ENCODE measurements at regions not wholly inside any gene's neighbourhood (a gene's known extent, or its start where the extent isn't known, plus 50 kb on each side); places are given as distances from the start of the nearest gene placed in this dataset.
A peak's percentile ranks its signal among the peaks of the same experiment; 100 is the strongest.

DNA sequence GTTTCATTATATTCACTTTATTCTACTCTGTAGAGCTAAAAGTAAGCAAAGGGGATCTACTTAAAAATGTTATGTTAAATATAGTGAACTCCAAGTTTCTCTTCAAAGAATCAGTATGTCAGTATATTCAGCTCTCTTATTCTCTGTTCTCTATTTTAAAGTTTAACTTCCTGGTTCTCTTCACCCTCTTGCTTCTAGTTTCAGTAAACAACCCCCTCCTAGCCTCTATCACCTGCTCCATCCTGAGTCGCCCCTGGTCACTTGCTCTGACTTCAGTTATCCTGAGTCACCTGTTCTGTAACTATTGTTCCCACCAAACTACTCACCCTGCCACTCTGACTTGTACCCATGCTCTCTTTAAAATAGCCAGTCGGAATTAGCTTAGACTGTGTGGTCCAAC lies 180.9 kb upstream of the AADAT start:
- Histone ChIP-seq H3K4me2 (no peak overlapping the region), H3K4me1 (no peaks in the 10 kb centered on the region), H3K27ac (no peak overlapping the region), H3K9me3 (no peaks in the 10 kb centered on the region), H3K4me3 (no peak overlapping the region)
- ChIA-PET CTCF (interaction anchor here (1.0 kb wide), 1 partner anchor 11 kb away, joined by 4 read pairs; no protein-coding TSS in a partner anchor), POLR2A (no interaction called here)
- ATAC-seq: no peak
- 24% methylated on average over 2 of the region's 2 CpGs for WGBS (ENCODE audit: missing lambda C conversion rate)
- FAIRE-seq: no peak
- TF ChIP-seq, protein P1, sequence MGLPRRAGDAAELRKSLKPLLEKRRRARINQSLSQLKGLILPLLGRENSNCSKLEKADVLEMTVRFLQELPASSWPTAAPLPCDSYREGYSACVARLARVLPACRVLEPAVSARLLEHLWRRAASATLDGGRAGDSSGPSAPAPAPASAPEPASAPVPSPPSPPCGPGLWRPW (IDR thresholded peaks at IDR 0.05): no peak
- TF ChIP-seq NFE2L2 (conservative IDR thresholded peaks at IDR 0.05; ENCODE audit: low read length): no peak
- no peak for DNase-seq (ENCODE audit: low read depth in 1 of 2, low spot score in 1 of 2)

DNA sequence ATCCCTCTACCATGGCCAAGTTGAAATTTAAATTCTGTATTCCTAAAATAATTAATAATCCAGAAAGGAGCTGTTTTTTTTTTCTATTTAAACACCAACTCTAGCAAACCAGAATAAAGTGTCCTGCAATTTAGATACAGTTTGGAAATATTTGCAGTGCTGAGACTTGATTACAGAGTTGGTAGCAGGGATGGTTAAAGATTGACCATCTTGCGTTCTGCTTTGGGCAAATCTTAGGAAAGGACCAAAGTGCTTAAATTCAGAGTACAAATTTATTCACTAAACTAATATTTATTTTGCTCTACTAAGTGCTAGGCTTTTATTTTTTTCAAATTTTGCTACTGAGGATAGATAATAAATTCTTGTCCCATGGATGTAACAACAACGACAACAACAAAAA lies 180.2 kb upstream of the AADAT start:
- Histone ChIP-seq H3K9me3 (no peaks in the 10 kb centered on the region), H3K4me3 (no peak overlapping the region), H3K4me2 (no peak overlapping the region), H3K4me1 (no peaks in the 10 kb centered on the region), H3K27ac (no peak overlapping the region)
- ATAC-seq (no peak), FAIRE-seq (no peak), DNase-seq (ENCODE audit: low read depth in 1 of 2, low spot score in 1 of 2) (no peak)
- ChIA-PET CTCF (interaction anchor here (2.1 kb wide), 1 partner anchor 10 kb away, joined by 8 read pairs; no protein-coding TSS in a partner anchor), POLR2A (no interaction called here)
- TF ChIP-seq, protein P2, sequence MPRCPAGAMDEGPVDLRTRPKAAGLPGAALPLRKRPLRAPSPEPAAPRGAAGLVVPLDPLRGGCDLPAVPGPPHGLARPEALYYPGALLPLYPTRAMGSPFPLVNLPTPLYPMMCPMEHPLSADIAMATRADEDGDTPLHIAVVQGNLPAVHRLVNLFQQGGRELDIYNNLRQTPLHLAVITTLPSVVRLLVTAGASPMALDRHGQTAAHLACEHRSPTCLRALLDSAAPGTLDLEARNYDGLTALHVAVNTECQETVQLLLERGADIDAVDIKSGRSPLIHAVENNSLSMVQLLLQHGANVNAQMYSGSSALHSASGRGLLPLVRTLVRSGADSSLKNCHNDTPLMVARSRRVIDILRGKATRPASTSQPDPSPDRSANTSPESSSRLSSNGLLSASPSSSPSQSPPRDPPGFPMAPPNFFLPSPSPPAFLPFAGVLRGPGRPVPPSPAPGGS (IDR thresholded peaks at IDR 0.05): no peak
- no peak for TF ChIP-seq JUNB (IDR thresholded peaks at IDR 0.05)
- TF ChIP-seq JUN (IDR thresholded peaks at IDR 0.05): no peak
- TF ChIP-seq, protein P3, sequence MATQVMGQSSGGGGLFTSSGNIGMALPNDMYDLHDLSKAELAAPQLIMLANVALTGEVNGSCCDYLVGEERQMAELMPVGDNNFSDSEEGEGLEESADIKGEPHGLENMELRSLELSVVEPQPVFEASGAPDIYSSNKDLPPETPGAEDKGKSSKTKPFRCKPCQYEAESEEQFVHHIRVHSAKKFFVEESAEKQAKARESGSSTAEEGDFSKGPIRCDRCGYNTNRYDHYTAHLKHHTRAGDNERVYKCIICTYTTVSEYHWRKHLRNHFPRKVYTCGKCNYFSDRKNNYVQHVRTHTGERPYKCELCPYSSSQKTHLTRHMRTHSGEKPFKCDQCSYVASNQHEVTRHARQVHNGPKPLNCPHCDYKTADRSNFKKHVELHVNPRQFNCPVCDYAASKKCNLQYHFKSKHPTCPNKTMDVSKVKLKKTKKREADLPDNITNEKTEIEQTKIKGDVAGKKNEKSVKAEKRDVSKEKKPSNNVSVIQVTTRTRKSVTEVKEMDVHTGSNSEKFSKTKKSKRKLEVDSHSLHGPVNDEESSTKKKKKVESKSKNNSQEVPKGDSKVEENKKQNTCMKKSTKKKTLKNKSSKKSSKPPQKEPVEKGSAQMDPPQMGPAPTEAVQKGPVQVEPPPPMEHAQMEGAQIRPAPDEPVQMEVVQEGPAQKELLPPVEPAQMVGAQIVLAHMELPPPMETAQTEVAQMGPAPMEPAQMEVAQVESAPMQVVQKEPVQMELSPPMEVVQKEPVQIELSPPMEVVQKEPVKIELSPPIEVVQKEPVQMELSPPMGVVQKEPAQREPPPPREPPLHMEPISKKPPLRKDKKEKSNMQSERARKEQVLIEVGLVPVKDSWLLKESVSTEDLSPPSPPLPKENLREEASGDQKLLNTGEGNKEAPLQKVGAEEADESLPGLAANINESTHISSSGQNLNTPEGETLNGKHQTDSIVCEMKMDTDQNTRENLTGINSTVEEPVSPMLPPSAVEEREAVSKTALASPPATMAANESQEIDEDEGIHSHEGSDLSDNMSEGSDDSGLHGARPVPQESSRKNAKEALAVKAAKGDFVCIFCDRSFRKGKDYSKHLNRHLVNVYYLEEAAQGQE (IDR thresholded peaks at IDR 0.05): no peak
- TF ChIP-seq GATA3 (IDR thresholded peaks at IDR 0.05; ENCODE audit: borderline replicate concordance): no peak
- 43% methylated on average over 2 of the region's 2 CpGs for WGBS (ENCODE audit: missing lambda C conversion rate)

DNA sequence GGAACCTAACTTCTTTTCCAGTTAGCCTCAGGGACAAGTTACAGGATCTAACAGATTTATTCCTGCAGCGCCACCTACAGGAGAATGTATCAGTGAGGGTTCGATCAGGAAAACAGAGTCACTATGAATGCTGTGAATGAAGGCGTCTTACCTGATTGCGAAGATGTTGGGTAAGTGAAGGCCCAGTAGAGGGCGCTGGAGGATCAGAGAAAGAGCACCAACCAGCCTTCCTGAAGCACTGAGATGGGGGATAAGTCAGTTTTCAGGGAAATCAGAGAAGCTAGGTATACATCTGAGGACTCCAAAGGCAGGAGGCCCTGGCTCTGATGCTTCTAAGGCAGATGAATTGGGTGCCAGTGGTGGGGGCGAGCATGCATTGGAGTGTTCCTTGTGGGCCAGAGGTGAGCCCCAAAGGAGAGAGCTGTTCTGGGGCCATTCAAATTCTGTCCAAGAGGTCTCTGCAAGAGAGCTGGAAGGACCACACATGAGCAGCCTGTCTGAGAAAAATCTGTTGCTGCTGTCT lies 169.9 kb upstream of the AADAT start:
- ATAC-seq (peak; percentile 64 to 100; a peak in 5 of 6 replicates), DNase-seq (ENCODE audit: low read depth in 1 of 2, low spot score in 1 of 2) (peak; percentile 8 to 86), FAIRE-seq (no peak)
- 1% methylated on average over 6 of the region's 6 CpGs for WGBS (ENCODE audit: missing lambda C conversion rate)
- Histone ChIP-seq H3K27ac (no peak overlapping the region), H3K4me3 (no peak overlapping the region), H3K9me3 (no peaks in the 10 kb centered on the region), H3K4me2 (no peak overlapping the region), H3K4me1 (no peaks in the 10 kb centered on the region)
- POLR2A ChIA-PET: interaction anchor here (0.6 kb wide), 1 partner anchor 86 kb away, joined by 3 read pairs; no protein-coding TSS in a partner anchor
- peak; percentile 67 to 79 for TF ChIP-seq RAD21 (conservative IDR thresholded peaks at IDR 0.05 in 1 of 2, IDR thresholded peaks at IDR 0.05 in 1 of 2)
- TF ChIP-seq MYC (IDR thresholded peaks at IDR 0.05; ENCODE audit: borderline replicate concordance, low read length): no peak
- TF ChIP-seq, protein P4, sequence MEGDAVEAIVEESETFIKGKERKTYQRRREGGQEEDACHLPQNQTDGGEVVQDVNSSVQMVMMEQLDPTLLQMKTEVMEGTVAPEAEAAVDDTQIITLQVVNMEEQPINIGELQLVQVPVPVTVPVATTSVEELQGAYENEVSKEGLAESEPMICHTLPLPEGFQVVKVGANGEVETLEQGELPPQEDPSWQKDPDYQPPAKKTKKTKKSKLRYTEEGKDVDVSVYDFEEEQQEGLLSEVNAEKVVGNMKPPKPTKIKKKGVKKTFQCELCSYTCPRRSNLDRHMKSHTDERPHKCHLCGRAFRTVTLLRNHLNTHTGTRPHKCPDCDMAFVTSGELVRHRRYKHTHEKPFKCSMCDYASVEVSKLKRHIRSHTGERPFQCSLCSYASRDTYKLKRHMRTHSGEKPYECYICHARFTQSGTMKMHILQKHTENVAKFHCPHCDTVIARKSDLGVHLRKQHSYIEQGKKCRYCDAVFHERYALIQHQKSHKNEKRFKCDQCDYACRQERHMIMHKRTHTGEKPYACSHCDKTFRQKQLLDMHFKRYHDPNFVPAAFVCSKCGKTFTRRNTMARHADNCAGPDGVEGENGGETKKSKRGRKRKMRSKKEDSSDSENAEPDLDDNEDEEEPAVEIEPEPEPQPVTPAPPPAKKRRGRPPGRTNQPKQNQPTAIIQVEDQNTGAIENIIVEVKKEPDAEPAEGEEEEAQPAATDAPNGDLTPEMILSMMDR (IDR thresholded peaks at IDR 0.05): peak; percentile 57
- no peak for TF ChIP-seq ZSCAN20 (CRISPR knock-in tag; IDR thresholded peaks at IDR 0.05)
- TF ChIP-seq SMC3 (IDR thresholded peaks at IDR 0.05): peak; percentile 53; the same call in 2 of the 3 replicates
- CTCF ChIA-PET: interaction anchor here (0.8 to 2.7 kb wide), 16 partner anchors 8 to 1942 kb away, joined by 3 to 24 read pairs (median 4); no protein-coding TSS in a partner anchor

Measured in A549 (cell line).